Stimulated activated naive CD8-positive, alpha-beta T cell treated with anti-CD3 and anti-CD28 coated beads, Interleukin-15, Interleukin-2, amounts not matched to agents 100 ng/mL and 50 ng/mL, for 24 hours (primary cell): ENCODE measurements at regions not wholly inside any gene's neighbourhood (a gene's known extent, or its start where the extent isn't known, plus 50 kb on each side); places are given as distances from the start of the nearest gene placed in this dataset.

Experiments used
- H3K27ac Mint-ChIP-seq: one replicate; pipeline ENCODE4 v1.8.0; 2021; ENCODE audit warnings: mild to moderate bottlenecking, mixed read lengths
- H3K27me3 Mint-ChIP-seq: one replicate; pipeline ENCODE4 v1.8.0; 2021; ENCODE audit warnings: mixed read lengths
- H3K36me3 Mint-ChIP-seq: one replicate; pipeline ENCODE4 v1.8.0; 2021; ENCODE audit warnings: low read depth, mixed read lengths
- H3K4me1 Mint-ChIP-seq: one replicate; pipeline ENCODE4 v1.8.0; 2021; ENCODE audit warnings: low read depth, mixed read lengths
- H3K4me3 Mint-ChIP-seq: one replicate; pipeline ENCODE4 v1.8.0; 2021; ENCODE audit warnings: mild to moderate bottlenecking, mixed read lengths
- H3K9me3 Mint-ChIP-seq: one replicate; pipeline ENCODE4 v1.8.0; 2021; ENCODE audit warnings: mixed read lengths

GRCh38 chr3:115239717-115240116 is 92.6 kb upstream of the ZBTB20 start:
- Mint-ChIP-seq H3K27ac (no peak overlapping the region), H3K27me3 (no peaks in the 10 kb centered on the region), H3K9me3 (no peaks in the 10 kb centered on the region), H3K36me3 (no peaks in the 10 kb centered on the region), H3K4me3 (no peak overlapping the region), H3K4me1 (no peaks in the 10 kb centered on the region)

GRCh38 chr3:115244350-115244749 is 97.3 kb upstream of the ZBTB20 start:
- Mint-ChIP-seq H3K9me3 (no peaks in the 10 kb centered on the region), H3K27ac (no peak overlapping the region), H3K36me3 (no peaks in the 10 kb centered on the region), H3K4me3 (no peak overlapping the region), H3K4me1 (no peaks in the 10 kb centered on the region), H3K27me3 (no peaks in the 10 kb centered on the region)

- H3K27me3 Mint-ChIP-seq, result no peaks in the 10 kb centered on the region
- H3K4me1 Mint-ChIP-seq, result no peaks in the 10 kb centered on the region
- H3K27ac Mint-ChIP-seq, result no peak overlapping the region
- no peaks in the 10 kb centered on the region for H3K36me3 Mint-ChIP-seq
- H3K9me3 Mint-ChIP-seq, result no peaks in the 10 kb centered on the region
- no peak overlapping the region for H3K4me3 Mint-ChIP-seq
Measured at GRCh38 chr3:115245438-115245837, 98.3 kb upstream of the ZBTB20 start.

- H3K4me1 Mint-ChIP-seq, result no peaks in the 10 kb centered on the region
- no peak overlapping the region for H3K27ac Mint-ChIP-seq
- no peaks in the 10 kb centered on the region for H3K27me3 Mint-ChIP-seq
- H3K4me3 Mint-ChIP-seq, result no peak overlapping the region
- H3K9me3 Mint-ChIP-seq, result no peaks in the 10 kb centered on the region
- H3K36me3 Mint-ChIP-seq, result no peaks in the 10 kb centered on the region
Measured at GRCh38 chr3:115245899-115246298, 98.8 kb upstream of the ZBTB20 start.

GRCh38 chr3:115246461-115247020 is 99.5 kb upstream of the ZBTB20 start:
- H3K4me1 Mint-ChIP-seq, result no peaks in the 10 kb centered on the region

GRCh38 chr3:115248274-115248673 is 101.2 kb upstream of the ZBTB20 start:
- Mint-ChIP-seq H3K27me3 (no peaks in the 10 kb centered on the region), H3K4me3 (no peak overlapping the region), H3K4me1 (no peaks in the 10 kb centered on the region), H3K36me3 (no peaks in the 10 kb centered on the region), H3K9me3 (no peaks in the 10 kb centered on the region), H3K27ac (no peak overlapping the region)

More at GRCh38 chr3:115246461-115247020, 99.5 kb upstream of the ZBTB20 start:
- Mint-ChIP-seq H3K27me3 (no peaks in the 10 kb centered on the region), H3K4me3 (no peak overlapping the region), H3K36me3 (no peaks in the 10 kb centered on the region), H3K9me3 (no peaks in the 10 kb centered on the region), H3K27ac (no peak overlapping the region)

GRCh38 chr3:115251509-115251908 is 104.4 kb upstream of the ZBTB20 start:
- Mint-ChIP-seq H3K9me3 (peaks cover 7% of the 10 kb centered on the region), H3K4me1 (no peaks in the 10 kb centered on the region), H3K36me3 (no peaks in the 10 kb centered on the region), H3K4me3 (no peak overlapping the region), H3K27ac (no peak overlapping the region), H3K27me3 (no peaks in the 10 kb centered on the region)

- Mint-ChIP-seq H3K27me3 (no peaks in the 10 kb centered on the region), H3K27ac (no peak overlapping the region), H3K4me1 (no peaks in the 10 kb centered on the region), H3K9me3 (peaks cover 13% of the 10 kb centered on the region), H3K4me3 (no peak overlapping the region), H3K36me3 (no peaks in the 10 kb centered on the region)
Measured at GRCh38 chr3:115252679-115253078, 105.6 kb upstream of the ZBTB20 start.

- Mint-ChIP-seq H3K9me3 (peaks cover 13% of the 10 kb centered on the region), H3K27ac (no peak overlapping the region), H3K27me3 (no peaks in the 10 kb centered on the region), H3K4me1 (no peaks in the 10 kb centered on the region), H3K4me3 (no peak overlapping the region), H3K36me3 (no peaks in the 10 kb centered on the region)
Measured at GRCh38 chr3:115254492-115255196, 107.6 kb upstream of the ZBTB20 start.

- no peak overlapping the region for H3K4me3 Mint-ChIP-seq
- no peaks in the 10 kb centered on the region for H3K27me3 Mint-ChIP-seq
- no peak overlapping the region for H3K27ac Mint-ChIP-seq
- no peaks in the 10 kb centered on the region for H3K36me3 Mint-ChIP-seq
- H3K4me1 Mint-ChIP-seq, result no peaks in the 10 kb centered on the region
- peaks cover 13% of the 10 kb centered on the region for H3K9me3 Mint-ChIP-seq
Measured at GRCh38 chr3:115255197-115255585, 108.1 kb upstream of the ZBTB20 start.

- Mint-ChIP-seq H3K27ac (no peak overlapping the region), H3K36me3 (no peaks in the 10 kb centered on the region), H3K4me1 (no peaks in the 10 kb centered on the region), H3K4me3 (no peak overlapping the region), H3K9me3 (no peaks in the 10 kb centered on the region), H3K27me3 (peaks cover 3% of the 10 kb centered on the region)
Measured at GRCh38 chr3:115270849-115271248, 123.8 kb upstream of the ZBTB20 start.

- Mint-ChIP-seq H3K27me3 (peaks cover 3% of the 10 kb centered on the region), H3K4me3 (no peak overlapping the region), H3K4me1 (no peaks in the 10 kb centered on the region), H3K27ac (no peak overlapping the region), H3K9me3 (no peaks in the 10 kb centered on the region), H3K36me3 (no peaks in the 10 kb centered on the region)
Measured at GRCh38 chr3:115272036-115272824, 125.1 kb upstream of the ZBTB20 start.

GRCh38 chr3:115275896-115276295 is 128.8 kb upstream of the ZBTB20 start:
- Mint-ChIP-seq H3K27me3 (peaks cover 3% of the 10 kb centered on the region), H3K27ac (no peak overlapping the region), H3K36me3 (no peaks in the 10 kb centered on the region), H3K9me3 (peaks cover 8% of the 10 kb centered on the region), H3K4me1 (no peaks in the 10 kb centered on the region), H3K4me3 (no peak overlapping the region)

GRCh38 chr3:115279939-115280338 is 132.9 kb upstream of the ZBTB20 start:
- no peaks in the 10 kb centered on the region for H3K4me1 Mint-ChIP-seq
- peaks cover 3% of the 10 kb centered on the region for H3K27me3 Mint-ChIP-seq
- H3K27ac Mint-ChIP-seq, result no peak overlapping the region
- peaks cover 8% of the 10 kb centered on the region for H3K9me3 Mint-ChIP-seq
- no peaks in the 10 kb centered on the region for H3K36me3 Mint-ChIP-seq
- H3K4me3 Mint-ChIP-seq, result no peak overlapping the region

- Mint-ChIP-seq H3K27ac (no peak overlapping the region), H3K27me3 (peaks cover 3% of the 10 kb centered on the region), H3K36me3 (no peaks in the 10 kb centered on the region), H3K4me1 (no peaks in the 10 kb centered on the region), H3K4me3 (no peak overlapping the region), H3K9me3 (peaks cover 8% of the 10 kb centered on the region)
Measured at GRCh38 chr3:115280506-115280905, 133.4 kb upstream of the ZBTB20 start.
